Pancreas (tissue), 10 donors: ENCODE measurements at regions not wholly inside any gene's neighbourhood (a gene's known extent, or its start where the extent isn't known, plus 50 kb on each side); places are given as distances from the start of the nearest gene placed in this dataset.

Experiments
- ATAC-seq, 4 donors: fragments of 200-7000 bp; cut with Tn5 transposase; one replicate each; pipeline versions ENCODE4 v1.8.0 to v1.9.1; 2020; ENCODE audit warnings: mild to moderate bottlenecking in 4 of 4, moderate library complexity in 4 of 4
- DNase-seq, 6 donors: peaks; one replicate each; pipeline ENCODE4 v3.0.0-alpha.2; 2020
- FAIRE-seq: peaks from 2 replicates; lab custom pipeline; 2012; peaks lifted over from hg19 to GRCh38; lab: Jason Lieb, UNC
- H3K27ac ChIP-seq, 4 donors: fragments of 200-600 bp; sonication (generic); 1 replicate in 3 of 4; 2 replicates in 1 of 4; pipeline versions ENCODE4 v1.5.0 to v1.8.0; 2020
- H3K27me3 ChIP-seq, 4 donors: fragments of 200-600 bp; one replicate each; pipeline ENCODE4 v1.8.0; 2021
- H3K36me3 ChIP-seq, 3 donors: fragments of 200-600 bp; sonication (generic) in 1 of 3; one replicate each; pipeline versions ENCODE4 v1.5.0 to v1.8.0; 2020 to 2021
- H3K4me1 ChIP-seq, 3 donors: fragments of 200-600 bp; one replicate each; pipeline ENCODE4 v1.8.0; 2021
- H3K4me3 ChIP-seq, 4 donors: fragments of 200-600 bp; sonication (generic) in 2 of 4; one replicate each; pipeline versions ENCODE4 v1.5.0 to v1.8.0; 2020 to 2021
- H3K9me3 ChIP-seq, 4 donors: fragments of 200-600 bp; one replicate each; pipeline ENCODE4 v1.8.0; 2021
- CTCF ChIP-seq, 4 donors: fragments of 200-600 bp; sonication (generic) in 3 of 4; IDR thresholded peaks; one replicate each; pipeline versions ENCODE4 v1.5.0 to v1.8.0; 2021; ENCODE audit warnings: antibody characterized with exemption in 4 of 4
- WGBS, 2 donors: extraction: QIAGEN DNeasy Blood & Tissue Kit; methylation state at CpG; one replicate each; pipeline ENCODE4 v1.1.7; 2013; 5-methylcytosine and 5-hydroxymethylcytosine counted together
- intact Hi-C, 3 donors: fragments of 100-400 bp; cut with DNase I; formaldehyde crosslinking; loops; one replicate each; pipeline versions ENCODE4 v1.11.1 to v1.14.2; 2022
- donor health status: healthy with polysubstance abuse.
- donor health status: DM: no; HTN: no; CAD: no; lungs with moderate emphysema.
- donor health status: DM: no; HTN: no; CAD: no.
- donor health status: control.
- donor health status: control.
- donor health status: Bipolar disorder and iron deficiency.
- donor health status: DM: yes; HTN: yes; CAD: no.
- donor health status: DM: no; HTN: no; CAD: no.
- donor health status: DM: no; HTN: no; CAD: no.
- donor health status: DM: yes; HTN: yes; CAD: no.

- WGBS, 2 donors: 21 to 23% methylated on average over 3 of the region's 3 CpGs
- no peak for ATAC-seq
- no peak for TF ChIP-seq CTCF (IDR thresholded peaks at IDR 0.05)
Measured at GRCh38 chr12:76250256-76250655, 98.0 kb downstream of the BBS10 start.

GRCh38 chr12:76249501-76249900 is 98.7 kb downstream of the BBS10 start:
- no peak for FAIRE-seq
- intact Hi-C loops: no loop called here
- H3K9me3 ChIP-seq: no peaks in the 10 kb centered on the region
- no peaks in the 10 kb centered on the region for H3K4me1 ChIP-seq
- no peak for DNase-seq
- H3K27ac ChIP-seq: no peak overlapping the region
- no peak for TF ChIP-seq CTCF (IDR thresholded peaks at IDR 0.05)
- no peak for ATAC-seq
- H3K36me3 ChIP-seq: no peaks in the 10 kb centered on the region
- no peaks in the 10 kb centered on the region for H3K27me3 ChIP-seq
- H3K4me3 ChIP-seq: no peak overlapping the region
- WGBS, 2 donors: 48 to 52% methylated on average over 2 of the region's 2 CpGs

More at GRCh38 chr12:76250256-76250655, 98.0 kb downstream of the BBS10 start:
- Histone ChIP-seq H3K4me1 (no peaks in the 10 kb centered on the region), H3K27me3 (no peaks in the 10 kb centered on the region), H3K36me3 (no peaks in the 10 kb centered on the region), H3K27ac (no peak overlapping the region), H3K9me3 (no peaks in the 10 kb centered on the region), H3K4me3 (no peak overlapping the region)
- intact Hi-C loops: no loop called here
- DNase-seq (no peak), FAIRE-seq (no peak)

- no peaks in the 10 kb centered on the region for H3K4me1 ChIP-seq
- 41 to 46% methylated on average over 1 of the region's 1 CpG for WGBS, 2 donors
- ATAC-seq: no peak
- H3K27me3 ChIP-seq: no peaks in the 10 kb centered on the region
- no peak overlapping the region for H3K27ac ChIP-seq
- no peak for DNase-seq
- intact Hi-C loops: no loop called here
- no peak for TF ChIP-seq CTCF (IDR thresholded peaks at IDR 0.05)
- no peak overlapping the region for H3K4me3 ChIP-seq
- H3K36me3 ChIP-seq: no peaks in the 10 kb centered on the region
- FAIRE-seq: no peak
- H3K9me3 ChIP-seq: no peaks in the 10 kb centered on the region
Measured at GRCh38 chr12:76247992-76248391, 100.2 kb downstream of the BBS10 start.

GRCh38 chr12:76247026-76247646 is 101.1 kb downstream of the BBS10 start:
- no peak for TF ChIP-seq CTCF (IDR thresholded peaks at IDR 0.05)
- WGBS, 2 donors: 66 to 74% methylated on average over 4 of the region's 4 CpGs
- Histone ChIP-seq H3K9me3 (no peaks in the 10 kb centered on the region), H3K4me1 (no peaks in the 10 kb centered on the region), H3K36me3 (no peaks in the 10 kb centered on the region), H3K27me3 (no peaks in the 10 kb centered on the region), H3K4me3 (no peak overlapping the region), H3K27ac (no peak overlapping the region)
- intact Hi-C loops: no loop called here
- DNase-seq: no peak
- FAIRE-seq: no peak
- ATAC-seq: no peak

GRCh38 chr12:76246611-76247010 is 101.6 kb downstream of the BBS10 start:
- Histone ChIP-seq H3K27ac (no peak overlapping the region), H3K4me3 (no peak overlapping the region), H3K9me3 (no peaks in the 10 kb centered on the region), H3K27me3 (no peaks in the 10 kb centered on the region), H3K4me1 (no peaks in the 10 kb centered on the region), H3K36me3 (no peaks in the 10 kb centered on the region)
- TF ChIP-seq CTCF (IDR thresholded peaks at IDR 0.05): no peak
- intact Hi-C loops: no loop called here
- no peak for DNase-seq
- no peak for FAIRE-seq
- ATAC-seq: no peak
- WGBS, 2 donors: 43 to 52% methylated on average over 2 of the region's 2 CpGs
